DMS153 treated with DMSO at 0.1 percent for 48 hours (cell line): ENCODE measurements at regions not wholly inside any gene's neighbourhood (a gene's known extent, or its start where the extent isn't known, plus 50 kb on each side); places are given as distances from the start of the nearest gene placed in this dataset.

ENCODE experiments used
- DNase-seq: peaks from one replicate; lab custom pipeline; 2025; ENCODE audit not compliant: unreplicated experiment; lab: John Stamatoyannopoulos, UW

GRCh38 chr13:86714495-86714894 lies 915.3 kb upstream of the SLITRK6 start:
- no peak for DNase-seq

DNA sequence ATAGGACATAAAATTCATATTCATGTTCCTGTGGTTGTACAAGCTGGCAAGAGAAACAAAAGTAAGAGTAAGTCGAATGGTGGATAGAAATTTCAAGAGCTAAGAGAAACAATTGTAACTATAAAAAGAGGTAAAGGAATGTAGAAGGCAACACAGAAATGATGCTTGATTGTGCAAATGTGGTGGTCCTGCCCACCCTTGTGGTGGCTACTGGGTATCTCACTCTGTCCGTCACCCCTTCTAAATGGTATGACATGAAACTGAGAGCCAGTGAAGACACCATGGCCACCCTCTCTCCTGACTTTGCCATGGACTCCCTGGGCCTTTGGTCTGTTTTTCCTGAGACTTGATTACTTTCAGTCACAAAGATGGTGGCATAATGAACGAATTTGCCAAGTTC lies 925.9 kb upstream of the SLITRK6 start:
- DNase-seq: no peak

DNA sequence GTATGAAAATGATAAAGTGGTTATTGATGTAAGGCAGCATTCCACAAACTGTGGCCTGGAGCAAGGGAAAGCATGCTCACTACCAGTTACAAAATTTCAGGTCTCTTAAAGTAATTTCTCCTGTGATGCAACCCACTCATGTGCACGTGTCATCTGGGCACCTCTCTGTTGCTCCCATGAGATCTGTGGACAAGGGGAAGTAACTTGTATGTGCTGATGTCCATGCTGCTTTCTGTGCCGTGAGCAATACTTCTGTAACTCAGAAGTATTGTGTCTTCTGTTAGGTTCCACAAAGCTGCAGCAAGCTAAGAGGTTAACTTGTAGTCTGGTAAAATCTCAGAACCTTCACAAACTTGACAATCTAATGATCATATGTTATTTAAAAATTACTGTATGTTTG lies 930.0 kb upstream of the SLITRK6 start:
- no peak for DNase-seq

- DNase-seq: no peak
Measured at GRCh38 chr13:86731987-86732386, 932.8 kb upstream of the SLITRK6 start.

GRCh38 chr13:86737334-86737932 lies 933.7 kb upstream of the SLITRK5 start:
- no peak for DNase-seq

DNA sequence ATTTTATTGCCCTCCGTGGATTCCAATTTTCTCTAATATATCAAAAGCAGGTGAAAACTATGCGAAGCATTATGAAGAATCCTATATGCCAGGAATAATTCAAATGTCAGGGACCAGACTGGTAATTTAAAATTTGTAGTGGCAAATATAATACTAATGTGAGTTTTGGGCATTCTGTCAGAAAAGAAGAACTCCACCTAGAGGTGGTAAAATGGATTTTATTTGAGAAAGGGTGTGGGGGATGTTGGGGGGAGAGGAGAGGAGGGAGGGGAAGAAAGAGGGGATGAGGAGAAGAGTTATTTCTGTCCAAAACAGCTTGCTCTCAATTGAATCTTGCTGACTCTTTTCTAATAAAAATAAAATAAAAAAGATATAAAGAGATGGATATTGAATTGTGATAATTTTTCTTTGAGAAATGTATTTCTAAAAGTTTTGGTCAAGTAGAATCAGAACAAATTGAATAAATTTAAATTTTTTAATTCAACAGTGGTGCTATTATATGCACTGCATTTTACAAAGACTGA lies 929.3 kb upstream of the SLITRK5 start:
- DNase-seq: no peak

- DNase-seq: no peak
Measured at GRCh38 chr13:86757236-86757978, 913.8 kb upstream of the SLITRK5 start.

- no peak for DNase-seq
Measured at GRCh38 chr13:86758116-86758515, 913.1 kb upstream of the SLITRK5 start.

- DNase-seq: no peak
Measured at GRCh38 chr13:86760620-86761019, 910.6 kb upstream of the SLITRK5 start.

GRCh38 chr13:86765462-86765861 lies 905.7 kb upstream of the SLITRK5 start:
- DNase-seq: no peak

- DNase-seq: no peak
Measured at GRCh38 chr13:86788616-86789015, 882.6 kb upstream of the SLITRK5 start.

GRCh38 chr13:86792153-86792651 lies 879.0 kb upstream of the SLITRK5 start:
- no peak for DNase-seq

DNA sequence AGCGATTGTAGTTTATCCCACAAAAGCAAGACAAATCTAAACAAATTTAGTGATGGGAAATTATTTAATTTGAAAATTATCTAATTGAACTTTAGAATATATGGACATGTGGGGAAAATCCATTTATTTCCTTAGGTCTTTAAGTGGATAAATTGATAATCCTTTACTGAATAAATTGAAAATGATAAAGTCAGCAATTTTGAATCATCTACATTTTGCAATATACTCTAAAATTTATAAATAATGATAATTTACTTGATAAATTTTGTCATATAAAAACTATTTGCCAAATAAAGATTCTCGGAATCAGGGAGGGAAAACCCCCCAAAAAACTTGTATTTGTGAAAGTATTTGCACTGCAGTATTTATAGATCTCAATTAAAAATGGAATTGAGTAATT lies 875.3 kb upstream of the SLITRK5 start:
- no peak for DNase-seq

- DNase-seq: no peak
Measured at GRCh38 chr13:86810361-86810760, 860.8 kb upstream of the SLITRK5 start.

- DNase-seq: no peak
Measured at GRCh38 chr13:86813198-86813597, 858.0 kb upstream of the SLITRK5 start.

DNA sequence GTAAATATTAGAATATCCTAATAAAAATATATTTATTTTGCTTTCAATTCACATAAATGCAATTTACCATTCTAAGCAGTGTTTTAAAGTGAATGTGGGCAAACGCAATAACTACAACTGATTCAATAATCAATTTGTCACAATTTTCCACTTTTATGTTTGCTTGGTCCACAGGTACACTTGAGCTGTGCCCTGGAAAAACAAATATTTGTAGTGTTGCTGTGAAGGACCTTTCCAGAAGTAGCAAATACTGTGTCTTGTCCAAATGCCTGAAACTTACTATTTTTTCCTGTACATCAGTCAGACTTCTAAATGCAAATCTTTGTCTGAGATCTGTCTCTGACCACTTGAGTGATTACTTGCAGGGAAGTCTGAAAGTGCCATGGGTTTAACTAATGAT lies 845.8 kb upstream of the SLITRK5 start:
- DNase-seq: no peak

DNA sequence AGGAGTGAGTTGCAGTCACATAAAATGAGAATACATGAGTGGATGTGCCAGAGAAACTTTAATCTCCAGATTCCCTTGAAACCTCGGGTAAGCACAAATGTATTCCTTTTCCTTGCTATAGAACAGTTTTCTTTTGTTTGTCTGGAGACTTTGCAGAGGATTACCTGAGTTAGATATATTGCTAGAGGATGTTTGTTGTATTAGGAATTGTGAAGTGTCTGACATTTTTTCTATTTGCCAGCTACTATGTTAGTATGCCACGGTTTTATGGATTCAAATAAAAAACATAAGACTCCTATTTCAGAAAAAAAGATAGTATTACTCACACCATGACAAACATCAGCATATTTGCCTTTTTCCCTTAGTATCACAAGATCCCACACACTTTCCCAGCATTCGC lies 844.9 kb upstream of the SLITRK5 start:
- DNase-seq: no peak

GRCh38 chr13:86830046-86830445 lies 841.1 kb upstream of the SLITRK5 start:
- no peak for DNase-seq

DNA sequence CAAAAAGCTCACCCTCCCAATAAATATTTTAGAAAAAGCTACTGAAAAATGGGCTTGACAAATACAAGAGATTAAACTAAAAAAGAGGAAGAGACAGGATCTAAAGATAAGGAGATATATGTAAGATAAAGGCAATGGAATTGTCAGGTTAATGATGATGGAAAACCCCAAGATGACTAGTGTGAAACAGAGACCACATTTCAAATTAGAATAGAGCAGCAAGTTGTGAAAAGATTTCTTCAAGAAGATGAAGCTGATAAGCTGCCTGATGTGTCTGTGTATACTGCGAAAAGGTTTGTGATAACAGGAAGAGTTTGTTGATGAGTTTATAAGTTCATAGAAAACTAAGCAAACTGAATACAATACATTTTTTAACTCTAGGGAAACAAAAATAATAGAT lies 840.1 kb upstream of the SLITRK5 start:
- no peak for DNase-seq

DNA sequence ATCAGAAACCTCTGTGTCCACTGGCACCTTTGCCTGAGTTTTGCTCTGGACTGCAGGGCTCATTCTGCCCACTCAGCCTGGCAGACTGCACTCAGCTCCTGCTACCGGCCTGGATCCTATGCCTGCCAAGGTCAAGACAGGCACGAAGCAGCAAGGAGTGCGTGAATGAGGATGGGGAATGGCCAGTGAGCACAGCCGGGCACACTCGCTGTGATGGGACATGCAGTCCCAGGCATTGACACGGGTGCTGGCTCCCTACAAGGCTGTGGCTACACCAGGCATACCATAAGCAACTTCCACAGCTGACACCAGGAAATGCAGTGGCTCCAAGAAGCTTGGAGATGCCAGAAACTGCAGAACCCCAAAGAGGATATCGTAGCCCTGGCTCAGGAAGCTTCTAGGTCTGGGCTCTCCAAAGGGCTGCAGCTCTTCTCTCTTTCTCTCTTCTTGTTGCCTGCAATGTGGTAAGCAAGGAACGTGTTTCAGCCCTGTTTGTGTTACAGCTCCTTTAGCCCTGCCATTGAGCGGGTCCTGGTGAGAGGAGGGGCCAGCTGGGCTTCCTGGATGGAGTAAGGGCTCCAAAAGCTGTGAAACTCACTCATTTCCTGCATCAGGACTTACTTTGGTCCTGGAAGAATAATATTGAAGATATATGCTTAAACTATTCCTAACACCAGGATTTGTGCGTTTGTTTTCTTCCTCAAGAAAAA lies 832.6 kb upstream of the SLITRK5 start:
- no peak for DNase-seq

- no peak for DNase-seq
Measured at GRCh38 chr13:86839221-86839620, 832.0 kb upstream of the SLITRK5 start.
